GM19035 (cell line): ENCODE measurements at regions not wholly inside any gene's neighbourhood (a gene's known extent, or its start where the extent isn't known, plus 50 kb on each side); places are given as distances from the start of the nearest gene placed in this dataset.
"Not testable (repeated sequence)": the region's sequence is repeated elsewhere in the genome, so short reads cannot be mapped to it uniquely, and the experiment has no call there.

Experiments used
- ATAC-seq: cut with Tn5 transposase; IDR thresholded peaks from one replicate; pipeline ENCODE4 v1.9.1; 2021; ENCODE audit not compliant: unreplicated experiment

DNA sequence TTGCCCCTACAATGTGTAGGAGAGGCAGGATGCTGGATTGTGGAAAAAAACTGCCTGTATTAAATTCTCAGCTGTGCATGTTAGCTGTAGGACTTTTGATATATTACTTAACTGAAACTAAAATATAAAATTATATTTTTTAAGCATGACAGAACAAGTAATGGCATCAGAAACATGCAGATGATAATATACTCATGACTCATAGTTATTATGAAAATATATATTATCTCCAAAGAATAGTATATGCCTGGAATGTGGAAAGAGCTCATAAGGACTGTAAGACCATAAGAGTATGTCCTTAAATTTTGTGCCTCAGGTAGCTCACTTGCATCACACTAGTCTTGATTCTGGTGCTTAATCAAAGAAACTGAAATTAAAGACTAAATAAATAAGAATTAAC is 1100.6 kb downstream of the TECRL start:
- ATAC-seq: no peak

DNA sequence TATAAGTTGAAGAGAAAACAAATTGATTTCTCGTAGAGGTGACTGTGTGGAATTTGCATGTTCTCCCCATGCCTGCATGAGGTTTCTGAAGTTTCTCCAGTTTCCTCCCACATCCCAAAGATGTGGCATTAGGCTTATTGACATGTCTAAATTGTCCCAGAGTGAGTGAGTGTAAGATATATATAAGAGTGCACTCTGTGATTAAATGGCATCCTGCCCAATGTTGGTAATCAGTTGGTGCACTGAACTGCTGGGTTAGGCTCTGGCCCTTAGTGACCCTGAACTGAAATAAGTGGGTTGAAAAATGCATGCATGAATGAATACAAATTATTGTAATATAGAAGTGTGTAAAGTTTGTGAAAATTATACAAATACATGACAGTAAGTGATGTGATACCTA is 1106.5 kb downstream of the TECRL start:
- no peak for ATAC-seq

DNA sequence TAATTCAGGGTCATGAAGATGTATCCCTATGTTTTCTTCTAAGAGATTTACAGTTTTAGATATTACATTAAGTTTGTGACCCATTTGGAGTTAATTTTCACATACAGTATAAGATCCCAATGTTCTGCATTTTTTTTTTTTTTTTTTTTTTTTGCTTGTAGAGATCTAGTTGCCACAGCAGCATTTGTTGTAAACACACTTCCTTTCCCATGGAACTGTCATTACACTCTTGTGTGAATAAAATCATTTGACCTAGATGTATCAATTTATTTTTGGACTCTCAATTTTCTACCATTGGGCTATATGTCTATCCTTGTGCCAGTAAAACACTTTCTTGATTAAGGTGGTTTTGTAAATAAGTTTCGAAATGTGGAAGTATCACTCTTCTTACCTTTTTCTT is 1107.2 kb downstream of the TECRL start:
- no peak for ATAC-seq

DNA sequence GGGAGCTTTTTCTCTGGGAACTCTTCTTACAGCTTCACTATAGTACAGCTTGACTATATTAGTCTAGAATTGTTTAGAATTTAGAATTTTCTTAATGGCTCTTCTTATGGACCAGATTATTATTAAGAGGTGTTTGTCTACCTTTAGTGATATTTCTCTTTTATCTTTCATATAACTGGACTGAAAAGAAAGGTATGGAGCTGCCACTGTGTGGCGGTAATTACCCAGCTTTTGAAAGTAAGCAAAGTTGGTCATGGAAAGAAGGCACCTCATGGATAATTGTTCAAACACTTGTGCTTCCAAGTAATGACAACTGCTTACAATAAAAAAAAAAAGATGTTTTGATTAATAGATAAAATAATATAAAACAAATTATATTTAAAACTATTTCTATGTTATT is 1112.5 kb downstream of the TECRL start:
- ATAC-seq: no peak

DNA sequence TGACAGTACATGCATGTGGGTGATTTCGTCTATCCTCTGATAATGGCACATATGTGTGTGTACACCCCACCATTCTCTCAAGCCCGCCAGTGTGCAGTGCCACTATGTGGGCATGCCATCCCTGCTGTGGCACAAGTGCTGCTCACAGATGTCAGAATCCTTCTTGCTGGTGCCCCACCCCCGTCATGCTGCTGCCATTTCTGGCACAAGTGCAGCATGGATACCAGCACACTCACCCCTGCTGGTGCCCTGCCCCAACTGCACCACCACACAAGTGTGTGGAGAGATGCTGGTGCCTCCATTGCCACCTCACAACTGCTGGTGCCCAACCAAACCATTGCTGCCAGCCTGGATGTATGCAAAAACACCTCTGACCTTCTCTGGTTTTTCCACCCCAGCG is 1133.8 kb downstream of the TECRL start:
- ATAC-seq: no peak

DNA sequence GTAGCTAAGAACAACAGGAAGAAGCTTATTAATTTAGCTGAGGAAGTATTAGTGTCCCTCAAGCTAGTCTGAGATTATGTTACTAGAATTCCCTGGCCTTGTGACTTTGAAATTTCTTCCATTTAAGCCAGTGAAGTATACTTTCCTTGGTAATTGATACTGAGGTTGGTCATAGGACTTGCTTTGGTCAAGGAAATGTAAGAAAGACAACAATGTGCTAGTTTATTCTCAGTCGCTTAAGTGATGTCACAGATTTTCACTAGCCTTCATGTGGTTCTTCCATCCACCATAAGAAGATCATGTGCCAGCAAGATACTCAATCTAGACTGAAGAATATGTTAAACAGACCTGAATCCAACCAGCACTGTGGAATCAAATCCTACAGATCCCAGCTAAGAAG is 1140.1 kb downstream of the TECRL start:
- ATAC-seq: no peak

DNA sequence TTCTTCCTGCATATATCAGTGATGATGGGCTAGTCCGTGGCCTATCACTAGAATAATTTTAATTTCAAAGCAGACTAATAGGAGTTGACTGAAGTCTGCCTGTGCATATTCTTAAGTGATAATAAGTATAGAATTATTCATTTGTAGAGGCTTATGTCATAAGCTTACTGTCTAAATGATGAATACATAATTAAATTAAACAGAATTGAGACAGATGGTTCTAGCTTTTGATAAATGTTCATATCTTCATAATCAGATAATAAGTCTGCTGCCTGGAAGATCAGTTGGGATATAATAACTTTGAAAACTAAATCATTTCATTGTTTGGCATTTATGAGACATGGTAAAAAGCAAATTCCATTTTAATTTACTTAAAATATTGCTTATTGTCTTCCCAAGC is 1175.6 kb downstream of the TECRL start:
- ATAC-seq: no peak

DNA sequence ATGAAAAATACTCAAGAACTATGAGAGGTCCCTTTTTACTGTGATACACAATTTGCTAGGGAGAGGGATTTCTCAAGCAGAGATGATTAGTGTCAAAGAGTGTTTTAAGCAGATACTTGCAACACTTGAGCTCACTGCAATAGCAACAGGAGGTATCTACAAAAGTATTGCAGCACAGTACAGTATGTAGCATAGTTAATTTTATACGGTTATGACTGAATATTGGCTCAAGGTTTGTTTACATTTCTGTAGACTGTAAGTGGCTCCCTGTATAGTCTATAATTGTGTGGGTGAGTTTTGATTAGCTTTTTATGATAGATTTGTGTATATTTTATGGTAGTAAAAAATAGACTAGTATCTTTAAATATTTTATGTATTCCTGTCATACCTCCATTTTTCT is 1177.2 kb downstream of the TECRL start:
- no peak for ATAC-seq

DNA sequence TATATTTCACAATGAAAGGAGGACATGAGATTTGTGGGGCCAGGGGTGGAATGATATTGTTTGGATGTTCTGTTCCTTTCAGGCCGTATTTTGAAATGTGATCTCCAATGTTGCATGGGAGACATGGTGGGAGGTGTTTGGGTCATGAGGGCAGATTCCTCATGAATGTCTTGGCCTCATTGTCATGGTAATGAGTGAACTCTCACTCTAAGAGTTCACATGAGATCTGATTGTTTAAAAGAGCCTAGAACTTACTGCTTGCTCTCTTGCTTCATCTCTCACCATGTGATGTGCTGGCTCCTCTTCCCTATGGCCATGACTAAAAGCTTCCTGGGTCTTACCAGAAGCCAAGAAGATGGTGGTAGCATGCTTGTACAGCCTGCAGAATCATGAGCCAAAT is 1183.0 kb downstream of the TECRL start:
- ATAC-seq: no peak

DNA sequence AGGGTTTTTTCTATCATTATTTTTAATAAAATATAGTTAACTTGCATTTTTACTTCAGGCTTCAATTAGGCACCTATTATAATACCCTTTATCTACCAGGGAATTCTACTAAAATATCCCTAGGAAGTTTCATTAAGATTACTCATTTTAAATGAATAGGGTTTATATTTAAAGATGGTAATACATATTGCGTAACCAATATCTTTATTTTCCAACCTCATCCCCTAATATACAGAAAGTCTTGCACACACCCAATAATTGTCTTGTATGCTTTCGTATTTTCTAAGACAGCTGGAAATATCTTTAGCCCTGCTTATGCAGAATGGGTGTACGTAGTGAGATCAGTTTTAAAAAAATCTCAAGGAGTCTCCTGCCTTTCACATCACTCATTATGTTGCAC is 1186.8 kb downstream of the TECRL start:
- ATAC-seq: no peak

DNA sequence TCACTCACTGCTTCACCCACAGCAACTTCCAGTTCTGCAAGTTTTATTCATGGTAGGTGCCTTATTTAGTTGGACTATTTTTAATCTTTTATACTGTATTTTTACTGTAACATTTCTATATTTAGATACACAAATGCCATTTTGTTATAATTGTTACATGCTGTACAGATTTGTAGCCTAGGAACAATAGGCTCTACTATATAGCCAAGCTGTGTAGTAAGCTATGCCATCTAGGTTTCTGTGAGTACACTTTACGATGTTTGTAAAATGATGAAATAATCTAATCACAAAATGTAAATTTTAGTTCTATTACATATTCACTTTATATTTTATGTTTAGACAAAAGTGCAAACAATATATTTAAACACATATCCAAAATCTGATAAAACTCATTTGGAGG is 1187.8 kb downstream of the TECRL start:
- ATAC-seq: no peak

DNA sequence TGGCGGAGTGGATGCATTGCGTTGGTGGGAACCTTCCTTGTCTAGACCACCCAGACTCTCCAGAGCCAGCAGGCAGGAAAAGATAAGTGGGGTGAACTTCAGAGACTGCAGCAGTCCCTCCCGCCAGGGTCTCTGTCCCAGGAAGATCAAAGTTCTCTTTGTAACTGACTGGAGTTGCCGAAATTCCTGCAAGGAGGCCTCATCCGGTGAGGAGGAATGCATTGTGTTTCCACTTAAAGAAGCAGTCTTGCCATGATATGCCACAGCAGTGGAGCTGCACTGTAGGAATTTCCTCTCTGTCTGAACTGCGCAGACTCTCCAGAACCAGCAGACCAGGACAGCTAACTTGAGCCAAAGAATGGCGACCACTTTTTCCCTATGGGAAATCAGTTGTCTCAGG is 1190.4 kb downstream of the TECRL start:
- ATAC-seq: no peak

DNA sequence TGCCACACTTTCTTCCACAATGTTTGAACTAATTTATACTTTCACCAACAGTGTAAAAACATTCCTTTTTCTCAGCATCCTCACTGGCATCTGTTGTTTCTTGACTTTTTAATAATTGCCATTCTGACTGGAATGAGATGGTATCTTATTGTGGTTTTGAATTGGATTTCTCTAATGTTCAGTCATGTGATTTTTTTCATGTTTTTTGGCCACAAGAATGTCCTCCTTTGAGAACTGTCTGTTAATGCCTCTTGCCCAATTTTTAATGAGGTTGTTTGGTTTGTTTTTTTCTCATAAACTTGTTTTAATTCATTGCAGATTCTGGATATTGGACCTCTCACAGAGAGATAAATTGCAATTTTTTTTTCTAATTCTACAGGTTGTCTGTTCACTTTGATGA is 1195.2 kb downstream of the TECRL start:
- ATAC-seq: no peak

DNA sequence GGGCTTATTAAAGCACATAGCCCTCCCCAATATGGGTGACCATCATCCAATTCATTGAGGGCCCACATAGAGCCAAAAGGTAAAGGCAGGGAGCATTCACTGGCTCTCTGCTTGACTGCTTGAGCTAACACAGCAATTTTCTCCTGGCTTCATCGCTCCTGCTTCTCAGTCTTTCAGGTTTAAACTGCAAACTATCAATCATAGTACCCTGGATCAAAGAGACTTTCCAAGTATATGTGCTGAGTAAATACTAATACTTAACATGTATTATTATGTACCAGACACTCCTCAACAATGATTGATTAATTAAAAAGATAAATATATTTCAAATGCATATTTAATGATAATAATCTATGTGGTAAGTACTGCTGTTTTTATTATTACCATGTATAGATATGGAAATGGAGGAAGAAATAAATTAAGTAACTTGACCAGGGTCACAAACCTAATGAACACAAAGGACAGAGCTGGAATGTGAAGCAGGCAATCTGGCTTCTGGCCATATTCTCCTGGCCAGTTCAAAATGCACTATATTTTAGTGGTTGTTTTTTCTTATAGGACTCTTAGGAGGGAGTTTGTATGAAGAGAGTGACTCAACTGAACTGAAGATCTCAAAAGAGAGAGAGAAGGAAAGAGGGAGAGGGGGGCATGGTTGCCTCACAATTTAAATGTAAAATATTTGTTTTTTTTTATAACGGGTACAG is 1197.3 kb downstream of the TECRL start:
- ATAC-seq: no peak

DNA sequence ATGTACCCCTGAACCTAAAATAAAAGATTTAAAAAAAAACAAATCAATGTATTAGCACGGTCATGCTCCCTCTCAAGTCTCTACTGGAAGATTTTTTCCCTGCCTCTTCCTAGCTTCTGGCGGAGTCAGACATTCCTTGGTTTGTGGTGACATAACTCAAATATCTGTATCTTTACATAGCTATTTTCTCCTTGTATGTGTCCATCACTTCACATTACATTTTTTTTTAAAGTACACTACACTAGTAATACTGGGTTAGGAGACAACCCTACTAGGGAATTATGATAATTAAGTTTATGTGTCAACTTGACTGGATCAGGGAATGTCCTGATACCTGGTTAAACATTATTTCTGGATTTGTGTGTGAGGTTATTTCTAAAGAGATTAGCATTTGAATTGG is 1197.9 kb downstream of the TECRL start:
- ATAC-seq: no peak

DNA sequence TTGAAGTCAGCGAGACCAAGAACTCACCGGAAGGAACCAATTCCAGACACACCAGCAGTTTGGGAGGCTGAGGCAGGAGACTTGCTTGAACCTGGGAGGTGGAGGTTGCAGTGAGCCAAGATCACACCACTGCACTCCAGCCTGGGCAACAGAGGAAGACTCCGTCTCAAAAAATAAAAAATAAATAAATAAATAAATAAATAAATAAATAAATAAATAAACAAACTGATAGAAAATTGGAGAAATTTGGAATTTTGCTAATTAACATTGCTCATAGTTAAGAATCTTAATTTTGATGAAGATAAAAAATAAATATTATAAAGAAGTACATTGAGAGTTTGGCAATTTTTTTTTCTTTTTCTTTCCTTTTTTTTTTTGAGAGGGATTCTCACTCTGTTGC is 1216.2 kb downstream of the TECRL start:
- not testable (repeated sequence) for ATAC-seq

DNA sequence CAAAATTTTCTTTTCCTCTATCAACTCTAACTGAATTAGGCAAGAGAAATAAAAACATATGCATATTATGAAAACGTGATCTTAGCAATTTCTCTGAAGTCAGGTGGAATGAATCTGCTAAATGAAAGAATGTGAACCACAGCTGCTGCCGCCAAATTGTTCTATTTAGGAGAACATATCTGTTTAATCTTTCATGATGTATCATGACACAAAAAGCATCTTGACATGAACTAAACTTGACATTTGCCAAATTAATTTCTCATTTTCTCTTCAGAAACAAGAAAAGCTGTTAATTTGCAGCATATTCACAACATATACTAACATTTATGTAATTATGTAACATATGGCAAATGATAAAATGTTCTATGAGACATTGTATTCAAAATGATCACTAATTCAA is 1237.9 kb downstream of the TECRL start:
- no peak for ATAC-seq

DNA sequence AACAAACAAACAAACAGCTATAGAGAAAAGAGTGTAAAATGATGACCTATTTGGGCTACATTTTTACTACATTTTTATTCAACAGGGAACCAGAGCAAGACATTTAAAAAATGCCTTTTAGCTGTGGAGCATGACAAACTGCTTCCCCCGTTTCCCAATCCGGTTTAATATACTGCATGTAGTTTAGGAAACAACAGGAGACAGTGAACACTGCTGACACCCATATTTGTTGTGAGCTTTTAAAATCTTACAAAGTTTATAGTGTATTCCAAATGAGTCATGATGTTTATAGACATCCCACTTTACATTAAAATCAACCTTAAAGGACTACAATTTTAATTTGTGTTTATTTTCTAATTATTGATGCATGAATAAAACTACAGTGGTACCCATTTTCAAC is 1238.3 kb downstream of the TECRL start:
- no peak for ATAC-seq

DNA sequence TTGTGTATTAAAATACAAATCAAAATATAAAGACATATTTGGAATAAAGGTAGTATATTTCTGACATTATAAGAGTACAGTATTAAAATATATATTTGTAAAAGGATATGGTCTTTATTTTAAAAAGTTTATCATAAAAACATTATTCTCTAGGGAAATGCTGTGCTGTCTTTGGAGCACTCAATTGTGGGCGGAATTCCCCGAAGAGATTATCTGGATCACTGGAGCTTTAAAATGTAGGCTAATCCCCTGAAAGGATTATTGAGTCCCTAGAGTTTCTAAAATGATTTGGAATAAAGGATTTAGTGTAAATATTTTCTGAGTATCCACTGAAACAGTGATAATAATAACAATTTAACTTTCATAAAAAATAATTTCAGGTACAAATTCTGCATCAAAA is 1239.4 kb downstream of the TECRL start:
- no peak for ATAC-seq

DNA sequence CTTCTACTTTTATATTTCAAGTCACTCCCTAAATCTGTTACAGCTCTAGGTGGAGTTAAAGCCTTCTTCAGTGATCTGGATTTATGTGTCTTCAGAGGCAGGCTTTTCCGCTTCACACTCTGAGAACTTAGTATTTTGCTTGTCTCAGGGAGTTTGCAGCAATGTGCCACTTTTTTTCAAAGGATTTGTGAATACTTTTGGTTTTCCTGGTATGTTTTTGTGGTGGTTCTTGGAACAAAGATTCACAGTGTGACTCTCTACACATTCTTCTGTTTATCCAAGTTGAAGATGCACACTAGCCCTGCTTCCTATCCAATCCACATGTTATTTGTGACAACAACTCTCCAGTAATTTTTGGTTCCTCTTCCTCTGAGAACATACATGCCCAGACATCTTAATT is 1253.7 kb downstream of the TECRL start:
- ATAC-seq: no peak

DNA sequence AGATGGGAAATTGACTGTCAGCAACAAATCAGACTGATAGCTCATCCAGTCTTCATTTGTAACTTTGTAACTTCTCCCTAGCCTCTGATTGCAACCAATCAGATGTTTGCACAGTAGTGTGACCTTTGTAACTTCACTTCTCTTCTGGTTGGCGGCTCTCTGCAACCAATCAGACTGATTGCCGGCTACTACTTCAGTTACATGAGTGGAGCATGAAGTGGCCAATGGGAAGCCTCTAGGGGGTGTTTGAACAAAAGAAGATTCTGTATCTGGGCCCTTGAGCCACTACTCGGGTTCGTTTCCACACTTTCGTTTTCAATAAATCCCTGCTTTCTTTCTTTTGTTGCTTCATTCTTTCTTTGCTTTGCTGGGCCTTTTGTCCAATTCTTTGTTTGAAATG is 1285.8 kb downstream of the TECRL start:
- no peak for ATAC-seq

DNA sequence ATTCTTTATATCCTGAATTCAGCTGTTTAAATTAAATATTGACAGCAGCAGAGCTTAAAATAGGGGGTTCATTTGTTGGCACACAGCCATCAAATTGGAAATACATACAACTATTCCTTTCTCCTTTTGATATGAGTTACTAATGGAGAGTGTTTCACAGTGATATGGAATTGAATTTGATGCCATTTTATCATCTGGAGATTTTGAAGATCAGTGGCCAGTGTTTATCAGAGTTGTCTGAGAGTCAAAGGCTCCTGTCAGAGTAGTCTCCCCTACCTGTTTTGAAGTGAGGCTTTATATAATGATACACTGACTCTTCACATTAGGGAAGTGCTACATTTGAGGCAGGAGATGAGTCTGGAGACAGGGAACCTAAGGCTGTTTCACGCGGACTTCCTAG is 1286.3 kb downstream of the TECRL start:
- ATAC-seq: no peak

DNA sequence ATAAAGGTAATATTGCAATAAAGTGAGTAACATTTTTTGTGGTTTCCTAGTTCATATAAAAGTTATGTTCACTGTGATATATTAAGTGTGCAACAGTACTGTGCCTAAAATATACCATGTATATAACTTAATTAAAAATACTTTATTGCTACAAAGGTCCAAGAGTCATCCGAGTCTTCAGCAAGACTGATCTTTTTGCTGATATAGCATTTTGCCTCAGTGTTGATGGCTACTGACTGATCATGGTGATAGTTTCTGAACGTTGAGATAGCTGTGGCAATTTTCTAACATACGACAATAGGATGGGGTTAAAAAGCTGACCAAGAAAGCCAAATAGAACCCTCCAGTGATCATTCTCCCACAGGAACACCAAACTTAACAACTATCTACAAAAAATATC is 1302.7 kb downstream of the TECRL start:
- ATAC-seq: no peak

DNA sequence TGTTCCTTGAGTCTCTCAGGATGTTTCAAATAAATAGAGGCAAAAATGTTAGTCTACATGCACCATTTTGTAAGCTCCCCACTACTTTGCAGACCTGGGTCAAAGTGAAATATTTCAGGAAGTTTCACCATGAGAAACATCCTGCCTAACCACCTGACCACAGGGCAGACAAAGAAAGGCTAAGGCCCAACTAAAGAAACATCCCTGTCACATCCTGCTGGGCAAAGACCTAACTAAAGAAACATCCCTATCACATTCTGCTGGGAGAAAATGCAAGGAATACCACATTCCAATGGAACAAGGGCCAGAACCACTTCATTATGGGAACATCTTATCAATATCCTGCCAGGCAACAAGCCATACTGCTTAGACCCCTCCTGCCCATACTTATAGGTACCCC is 1303.4 kb downstream of the TECRL start:
- no peak for ATAC-seq
